ENCODE measurements at regions not wholly inside any gene's neighbourhood (a gene's known extent, or its start where the extent isn't known, plus 50 kb on each side); places are given as distances from the start of the nearest gene placed in this dataset.
"Not testable (repeated sequence)": the region's sequence is repeated elsewhere in the genome, so short reads cannot be mapped to it uniquely, and the experiment has no call there.

- no peaks in the 10 kb centered on the region for H3K36me3 ChIP-seq (replicated peaks in 1 of 2)
- no peaks in the 10 kb centered on the region for H3K27me3 ChIP-seq
- DNase-seq: no peak
- TF ChIP-seq CTCF (IDR thresholded peaks at IDR 0.05): no peak
- TF ChIP-seq POLR2A (IDR thresholded peaks at IDR 0.05): no peak
- H3K4me3 ChIP-seq: no peak overlapping the region
- no peaks in the 10 kb centered on the region for H3K9me3 ChIP-seq (replicated peaks in 1 of 3)
- no peaks in the 10 kb centered on the region for H3K4me1 ChIP-seq (replicated peaks in 1 of 2)
- intact Hi-C loops (cut with DNase I): no loop called here
- 87 to 100% (median 98%) methylated on average over 1 of the region's 1 CpG for WGBS, 4 donors
- H3K27ac ChIP-seq: no peak overlapping the region
These were observed 66.6 kb upstream of the CECR2 start for GRCh38 chr22:17302616-17303015.

- TF ChIP-seq CTCF (IDR thresholded peaks at IDR 0.05) (no peak), POLR2A (IDR thresholded peaks at IDR 0.05) (no peak)
- Histone ChIP-seq H3K27me3 (no peaks in the 10 kb centered on the region), H3K36me3 (replicated peaks in 1 of 2) (no peaks in the 10 kb centered on the region), H3K9me3 (replicated peaks in 1 of 3) (no peaks in the 10 kb centered on the region), H3K27ac (no peak overlapping the region), H3K4me1 (replicated peaks in 1 of 2) (no peaks in the 10 kb centered on the region), H3K4me3 (no peak overlapping the region)
- intact Hi-C loops (cut with DNase I): no loop called here
- DNase-seq: no peak
- WGBS, 4 donors: 72 to 82% (median 77%) methylated on average over 2 of the region's 2 CpGs
These were observed 68.3 kb upstream of the CECR2 start for GRCh38 chr22:17300926-17301325.

- intact Hi-C loops (cut with DNase I); DNase-seq; H3K27me3 ChIP-seq; H3K4me1 ChIP-seq (replicated peaks in 1 of 2); H3K27ac ChIP-seq; H3K4me3 ChIP-seq; H3K36me3 ChIP-seq (replicated peaks in 1 of 2); H3K9me3 ChIP-seq (replicated peaks in 1 of 3): not testable (repeated sequence)
- WGBS, 4 donors: 83 to 94% (median 85%) methylated on average over 6 to 7 of the region's 7 CpGs
These were observed 70.3 kb upstream of the CECR2 start for GRCh38 chr22:17298805-17299502.

GRCh38 chr22:17285656-17286055 is 66.4 kb upstream of the ADA2 start:
- no peak for TF ChIP-seq POLR2A (IDR thresholded peaks at IDR 0.05)
- 52 to 63% (median 57%) methylated on average over 3 of the region's 3 CpGs for WGBS, 4 donors

GRCh38 chr22:17284888-17285287 is 65.7 kb upstream of the ADA2 start:
- TF ChIP-seq CTCF (IDR thresholded peaks at IDR 0.05) (no peak), POLR2A (IDR thresholded peaks at IDR 0.05) (no peak)
- no peaks in the 10 kb centered on the region for H3K9me3 ChIP-seq (replicated peaks in 1 of 3)
- intact Hi-C loops (cut with DNase I): loop anchor here in 1 of 2 donors (10.0 kb wide), 1 partner anchor 60 kb away; no protein-coding TSS in a partner anchor
- 69 to 76% (median 71%) methylated on average over 10 of the region's 10 CpGs for WGBS, 4 donors
- H3K4me1 ChIP-seq (replicated peaks in 1 of 2): no peaks in the 10 kb centered on the region
- no peaks in the 10 kb centered on the region for H3K36me3 ChIP-seq (replicated peaks in 1 of 2)
- no peak for DNase-seq
- no peak overlapping the region for H3K27ac ChIP-seq
- no peak overlapping the region for H3K4me3 ChIP-seq
- H3K27me3 ChIP-seq: peaks cover 4% of the 10 kb centered on the region

More at GRCh38 chr22:17285656-17286055, 66.4 kb upstream of the ADA2 start:
- Histone ChIP-seq H3K36me3 (replicated peaks in 1 of 2) (no peaks in the 10 kb centered on the region), H3K27me3 (peaks cover 4% of the 10 kb centered on the region), H3K4me3 (no peak overlapping the region), H3K9me3 (replicated peaks in 1 of 3) (no peaks in the 10 kb centered on the region), H3K27ac (no peak overlapping the region), H3K4me1 (replicated peaks in 1 of 2) (no peaks in the 10 kb centered on the region)
- intact Hi-C loops (cut with DNase I): loop anchor here in 1 of 2 donors (10.0 kb wide), 1 partner anchor 59 kb away; no protein-coding TSS in a partner anchor
- no peak for DNase-seq

All from adrenal gland (tissue), 9 donors.